ENCODE measurements at regions not wholly inside any gene's neighbourhood (a gene's known extent, or its start where the extent isn't known, plus 50 kb on each side); places are given as distances from the start of the nearest gene placed in this dataset.

- H3K4me1 Mint-ChIP-seq (ENCODE audit: low read depth, unreplicated experiment) = no peaks in the 10 kb centered on the region
- CTCF ChIA-PET = no interaction called here
- peaks cover 37% of the 10 kb centered on the region for H3K27me3 Mint-ChIP-seq (ENCODE audit: unreplicated experiment)
- no peak overlapping the region for H3K27ac Mint-ChIP-seq (ENCODE audit: unreplicated experiment)
- peaks cover 12% of the 10 kb centered on the region for H3K9me3 Mint-ChIP-seq (ENCODE audit: low read depth, unreplicated experiment)
- no peak overlapping the region for H3K4me3 Mint-ChIP-seq (ENCODE audit: low read depth, unreplicated experiment)
- no peaks in the 10 kb centered on the region for H3K36me3 Mint-ChIP-seq (ENCODE audit: insufficient read depth, unreplicated experiment)
- TF ChIP-seq CTCF (IDR thresholded peaks at IDR 0.05; ENCODE audit: unreplicated experiment) = no peak
- no peak for DNase-seq
- no TSS peak for BruUV-seq (replicated peaks)
- intact Hi-C loops (cut with micrococcal nuclease; ENCODE audit: unreplicated experiment) = no loop called here
Measured at GRCh38 chr16:54783980-54784379, 146.7 kb upstream of the IRX5 start.

- no peaks in the 10 kb centered on the region for H3K36me3 Mint-ChIP-seq (ENCODE audit: insufficient read depth, unreplicated experiment)
- intact Hi-C loops (cut with micrococcal nuclease; ENCODE audit: unreplicated experiment) = no loop called here
- no peak for TF ChIP-seq CTCF (IDR thresholded peaks at IDR 0.05; ENCODE audit: unreplicated experiment)
- CTCF ChIA-PET = no interaction called here
- peaks cover 12% of the 10 kb centered on the region for H3K9me3 Mint-ChIP-seq (ENCODE audit: low read depth, unreplicated experiment)
- no peak overlapping the region for H3K27ac Mint-ChIP-seq (ENCODE audit: unreplicated experiment)
- no peaks in the 10 kb centered on the region for H3K4me1 Mint-ChIP-seq (ENCODE audit: low read depth, unreplicated experiment)
- DNase-seq = no peak
- H3K27me3 Mint-ChIP-seq (ENCODE audit: unreplicated experiment) = peaks cover 45% of the 10 kb centered on the region
- no TSS peak for BruUV-seq (replicated peaks)
- no peak overlapping the region for H3K4me3 Mint-ChIP-seq (ENCODE audit: low read depth, unreplicated experiment)
Measured at GRCh38 chr16:54783226-54783625, 147.4 kb upstream of the IRX5 start.

- BruUV-seq (replicated peaks) = no TSS peak
- no peak overlapping the region for H3K27ac Mint-ChIP-seq (ENCODE audit: unreplicated experiment)
- H3K27me3 Mint-ChIP-seq (ENCODE audit: unreplicated experiment) = peaks cover 47% of the 10 kb centered on the region
- no peak for TF ChIP-seq CTCF (IDR thresholded peaks at IDR 0.05; ENCODE audit: unreplicated experiment)
- no peak overlapping the region for H3K4me3 Mint-ChIP-seq (ENCODE audit: low read depth, unreplicated experiment)
- DNase-seq = no peak
- no peaks in the 10 kb centered on the region for H3K36me3 Mint-ChIP-seq (ENCODE audit: insufficient read depth, unreplicated experiment)
- no peaks in the 10 kb centered on the region for H3K4me1 Mint-ChIP-seq (ENCODE audit: low read depth, unreplicated experiment)
- peaks cover 4% of the 10 kb centered on the region for H3K9me3 Mint-ChIP-seq (ENCODE audit: low read depth, unreplicated experiment)
- intact Hi-C loops (cut with micrococcal nuclease; ENCODE audit: unreplicated experiment) = no loop called here
- CTCF ChIA-PET = no interaction called here
Measured at GRCh38 chr16:54780266-54780665, 150.4 kb upstream of the IRX5 start.

GRCh38 chr16:54779549-54779948, 151.1 kb upstream of the IRX5 start:
- peaks cover 42% of the 10 kb centered on the region for H3K27me3 Mint-ChIP-seq (ENCODE audit: unreplicated experiment)
- no TSS peak for BruUV-seq (replicated peaks)
- CTCF ChIA-PET = no interaction called here

More at GRCh38 chr16:54779549-54779948, 151.1 kb upstream of the IRX5 start:
- Mint-ChIP-seq H3K27ac (ENCODE audit: unreplicated experiment) (no peak overlapping the region), H3K36me3 (ENCODE audit: insufficient read depth, unreplicated experiment) (no peaks in the 10 kb centered on the region), H3K9me3 (ENCODE audit: low read depth, unreplicated experiment) (peaks cover 4% of the 10 kb centered on the region), H3K4me3 (ENCODE audit: low read depth, unreplicated experiment) (no peak overlapping the region), H3K4me1 (ENCODE audit: low read depth, unreplicated experiment) (no peaks in the 10 kb centered on the region)
- no peak for TF ChIP-seq CTCF (IDR thresholded peaks at IDR 0.05; ENCODE audit: unreplicated experiment)
- no peak for DNase-seq
- intact Hi-C loops (cut with micrococcal nuclease; ENCODE audit: unreplicated experiment) = no loop called here
